Adrenal gland (tissue), 5 donors: ENCODE measurements at regions not wholly inside any gene's neighbourhood (a gene's known extent, or its start where the extent isn't known, plus 50 kb on each side); places are given as distances from the start of the nearest gene placed in this dataset.

ENCODE experiments used
- CTCF ChIP-seq, 6 experiments: fragments of 450-650 bp in 4 of 6; fragments of 200-600 bp in 2 of 6; sonication (generic) in 1 of 6; IDR thresholded peaks; 1 replicate in 5 of 6; 2 replicates in 1 of 6; pipeline versions ENCODE4 v1.5.1 to v1.8.0; 2016 to 2021; ENCODE audit warnings: antibody characterized with exemption in 6 of 6, mild to moderate bottlenecking in 2 of 6, moderate library complexity in 1 of 6
- POLR2A ChIP-seq, 2 donors: fragments of 450-650 bp; IDR thresholded peaks; one replicate each; pipeline ENCODE4 v1.6.1; 2017; ENCODE audit warnings: antibody characterized with exemption in 2 of 2, mild to moderate bottlenecking in 2 of 2, moderate library complexity in 1 of 2
- donor health status: DM: no; HTN: no; CAD: no.

GRCh38 chr12:74953697-74954096, 255.9 kb downstream of the KCNC2 start:
- TF ChIP-seq CTCF (IDR thresholded peaks at IDR 0.05) (no peak), POLR2A (IDR thresholded peaks at IDR 0.05) (no peak)
